AG08396 (cell line): ENCODE measurements at regions not wholly inside any gene's neighbourhood (a gene's known extent, or its start where the extent isn't known, plus 50 kb on each side); places are given as distances from the start of the nearest gene placed in this dataset.

Experiments used
- DNase-seq: peaks from one replicate; pipeline ENCODE4 v3.0.0; 2012; ENCODE audit warnings: low spot score, mixed read lengths

DNA sequence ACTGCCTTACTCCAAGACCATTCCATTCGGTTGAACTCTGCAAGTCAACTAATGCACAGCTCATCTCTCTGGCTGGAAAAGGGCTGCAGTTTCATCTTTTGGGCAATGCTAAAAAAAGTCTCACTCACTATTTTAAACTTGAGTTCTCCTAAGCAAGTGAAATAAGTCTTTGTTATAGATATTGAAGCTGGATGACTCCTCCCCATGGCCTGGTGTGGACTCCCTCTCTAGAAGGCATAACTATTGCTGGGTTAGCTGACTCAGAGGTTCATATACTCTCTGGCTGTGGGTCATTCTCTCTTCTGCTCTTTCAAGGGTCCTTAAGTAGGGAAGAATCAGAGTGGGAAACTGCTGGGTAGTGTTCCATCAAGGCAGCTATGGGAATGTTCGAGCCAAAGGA is 88.0 kb downstream of the XCL2 start:
- no peak for DNase-seq

DNA sequence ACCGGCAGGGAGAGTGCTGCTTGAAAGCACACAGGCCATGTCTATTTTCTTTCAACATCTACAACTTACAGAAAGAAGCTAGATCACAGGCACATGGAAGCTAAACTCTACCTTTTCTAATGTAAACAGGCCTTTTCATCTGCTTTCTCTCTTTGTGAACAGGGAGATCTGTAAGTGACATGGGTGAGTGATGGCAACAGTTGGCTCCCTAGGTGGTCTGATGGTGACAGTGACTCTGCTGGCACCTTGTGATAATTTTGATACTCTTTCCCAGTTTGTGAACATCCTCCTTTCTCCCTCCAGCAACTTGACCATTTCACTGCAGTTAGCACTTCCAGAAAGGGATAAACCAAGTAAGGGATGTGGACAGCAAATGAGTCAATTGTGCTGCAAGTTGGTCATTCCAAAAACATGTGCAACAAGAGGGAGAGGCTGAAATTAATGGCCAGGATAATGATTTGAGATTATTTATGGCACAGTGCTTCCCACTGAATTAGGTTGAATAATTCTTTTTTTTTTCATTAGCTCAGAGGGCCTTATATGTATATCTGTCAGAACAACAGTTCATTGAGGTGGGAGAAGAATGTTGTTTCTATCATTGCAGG is 89.5 kb downstream of the XCL2 start:
- peak; percentile 47 for DNase-seq

DNA sequence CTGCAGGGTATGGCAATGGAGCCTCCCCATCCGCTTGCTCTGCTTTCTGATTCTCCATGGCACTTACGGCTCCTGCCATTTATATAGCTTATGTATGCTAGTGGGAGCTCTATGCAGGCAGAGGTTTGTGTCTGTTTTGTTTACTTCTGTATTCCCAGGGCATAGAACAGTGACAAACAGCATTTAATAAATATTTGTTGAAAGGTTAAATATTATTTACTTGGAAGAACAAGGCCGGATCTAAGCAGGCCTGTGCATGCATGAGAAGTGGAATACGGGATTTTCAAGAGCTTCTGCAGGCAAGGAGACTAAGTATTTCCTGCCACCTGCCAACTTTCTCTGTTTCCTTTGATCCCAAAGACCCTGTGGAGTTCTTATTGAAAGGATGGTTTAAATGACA is 90.7 kb downstream of the XCL2 start:
- no peak for DNase-seq

DNA sequence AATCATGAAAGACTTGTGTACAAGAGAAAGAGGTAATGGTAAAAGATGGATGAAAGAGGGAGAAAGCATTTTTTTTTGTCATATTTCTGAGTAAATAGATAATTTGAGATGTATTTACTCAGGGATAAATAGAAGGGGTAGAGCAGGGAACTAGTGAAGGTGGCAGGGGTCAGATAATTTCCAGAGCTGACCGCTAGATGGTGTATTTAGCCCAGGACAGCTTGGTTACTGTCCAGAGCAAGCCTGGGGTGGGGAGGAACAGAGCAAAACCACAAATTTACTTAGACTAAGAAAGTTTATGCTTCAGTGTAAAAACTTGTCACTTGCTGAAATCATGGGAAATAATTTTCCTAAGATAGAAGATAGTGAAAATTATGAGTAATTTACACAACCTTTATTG is 91.5 kb downstream of the XCL2 start:
- DNase-seq = no peak

DNA sequence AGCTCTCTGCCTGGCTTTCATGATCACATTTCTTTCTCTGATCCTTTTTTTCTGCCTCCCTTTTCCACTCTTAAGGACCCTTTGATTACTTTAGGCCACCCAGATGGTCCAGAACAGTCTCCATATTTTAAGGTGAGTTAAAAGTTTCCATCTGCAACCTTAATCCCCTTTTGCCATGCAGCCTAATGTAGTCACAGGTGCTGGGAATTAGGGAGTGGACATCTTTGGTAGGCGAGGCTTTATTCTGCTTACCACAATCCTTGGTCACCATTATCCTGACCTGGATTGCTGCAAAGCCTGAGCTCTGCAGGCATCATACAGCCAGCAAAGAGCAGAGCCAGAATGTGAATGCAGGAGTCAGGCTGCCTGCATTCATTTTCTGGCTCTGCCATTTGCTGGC is 95.9 kb downstream of the XCL2 start:
- DNase-seq = no peak

DNA sequence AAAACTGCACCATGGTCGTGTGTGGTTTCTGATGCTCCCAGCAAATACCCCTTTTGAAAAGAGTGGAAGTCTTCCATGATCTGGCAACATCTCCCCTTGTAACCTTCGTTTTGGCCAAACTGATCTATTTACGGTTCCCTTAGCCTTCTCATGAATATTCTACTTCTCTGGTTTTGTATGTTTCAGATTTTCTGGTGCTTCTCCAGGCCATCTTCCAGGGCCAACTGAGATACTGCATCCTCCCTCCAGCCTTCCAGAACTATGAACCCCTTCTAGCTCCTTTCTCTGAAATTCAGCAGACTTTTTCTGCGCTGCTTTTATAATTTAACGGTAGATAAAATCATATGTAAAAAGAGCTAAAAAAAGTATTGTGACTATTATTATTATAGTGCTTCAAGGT is 97.7 kb downstream of the XCL2 start:
- no peak for DNase-seq

DNA sequence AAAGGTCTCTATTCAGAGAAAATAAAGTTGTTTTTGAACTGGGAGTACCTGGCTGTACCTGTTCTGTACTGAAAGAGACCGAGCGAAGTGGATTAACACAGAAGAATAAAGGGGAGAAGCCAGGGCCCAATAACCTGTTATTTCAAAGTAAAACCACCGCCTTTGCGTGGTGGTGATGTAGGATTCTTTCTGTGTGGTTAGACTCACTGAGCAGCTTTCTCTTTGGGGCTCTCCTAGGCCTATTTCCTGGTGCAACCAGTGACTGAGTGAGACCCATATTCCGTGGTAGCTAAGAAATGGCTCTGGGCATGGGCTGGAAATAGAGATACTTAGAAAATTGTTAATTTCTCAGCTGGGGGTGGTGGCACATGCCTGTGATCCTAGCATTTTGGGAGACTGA is 99.9 kb downstream of the XCL2 start:
- no peak for DNase-seq

DNA sequence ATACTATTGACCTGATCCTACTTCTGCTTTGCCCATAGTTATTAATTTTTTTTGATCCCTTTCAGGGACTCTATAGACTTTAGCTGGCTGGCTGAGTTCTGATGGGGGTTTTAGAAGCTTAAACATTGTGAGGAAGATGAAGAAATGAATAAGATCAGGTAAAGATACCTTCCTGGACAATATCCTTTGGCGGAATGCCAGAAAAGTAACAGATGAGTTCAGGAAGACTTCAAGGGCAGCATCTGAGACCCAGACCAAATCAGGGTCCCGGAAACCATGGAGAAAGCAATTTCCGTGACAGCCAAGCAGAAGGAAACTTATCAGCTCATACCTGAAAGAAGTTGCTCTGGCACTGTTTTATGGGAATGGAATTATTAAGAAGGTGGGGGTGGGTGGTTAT is 100.4 kb downstream of the XCL2 start:
- DNase-seq = no peak

DNA sequence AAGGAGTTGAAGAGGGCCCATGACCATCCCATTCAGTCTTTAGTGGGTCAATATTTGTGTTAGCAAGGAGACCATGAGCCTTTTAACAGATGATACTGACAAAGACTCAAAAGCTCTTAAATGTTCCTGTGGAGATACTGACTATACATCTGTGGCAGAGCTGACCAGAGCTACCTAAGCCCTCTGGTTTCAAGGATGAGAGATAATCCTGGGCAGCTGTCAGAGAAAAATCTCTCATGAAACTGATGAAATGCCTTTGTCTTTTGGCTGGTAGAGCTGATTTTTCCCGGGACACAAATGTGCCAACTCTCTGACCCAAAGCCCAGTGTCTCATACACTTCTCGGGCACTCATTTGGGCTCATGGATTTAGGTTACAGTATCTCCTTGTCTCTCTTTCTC is 100.9 kb downstream of the XCL2 start:
- no peak for DNase-seq

DNA sequence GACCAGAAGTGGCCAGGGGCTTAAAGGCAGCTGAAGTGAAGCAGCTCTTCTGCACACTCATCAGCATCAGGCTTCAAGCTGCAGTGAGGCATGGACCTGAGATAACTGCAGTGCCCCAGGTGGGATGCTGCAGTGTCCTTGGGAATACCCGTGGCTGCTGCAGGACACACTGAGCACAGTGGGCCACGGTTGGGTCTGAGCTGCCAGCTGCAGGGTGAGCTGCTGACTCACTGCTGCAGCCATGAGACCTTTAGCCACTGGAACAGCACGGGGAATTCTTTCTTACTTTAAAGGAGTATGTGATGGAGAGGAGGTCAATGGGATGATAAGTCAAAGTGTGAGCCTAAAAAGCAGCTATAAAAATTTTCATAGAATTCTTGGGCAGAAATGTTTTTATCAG is 102.1 kb downstream of the XCL2 start:
- DNase-seq = no peak

DNA sequence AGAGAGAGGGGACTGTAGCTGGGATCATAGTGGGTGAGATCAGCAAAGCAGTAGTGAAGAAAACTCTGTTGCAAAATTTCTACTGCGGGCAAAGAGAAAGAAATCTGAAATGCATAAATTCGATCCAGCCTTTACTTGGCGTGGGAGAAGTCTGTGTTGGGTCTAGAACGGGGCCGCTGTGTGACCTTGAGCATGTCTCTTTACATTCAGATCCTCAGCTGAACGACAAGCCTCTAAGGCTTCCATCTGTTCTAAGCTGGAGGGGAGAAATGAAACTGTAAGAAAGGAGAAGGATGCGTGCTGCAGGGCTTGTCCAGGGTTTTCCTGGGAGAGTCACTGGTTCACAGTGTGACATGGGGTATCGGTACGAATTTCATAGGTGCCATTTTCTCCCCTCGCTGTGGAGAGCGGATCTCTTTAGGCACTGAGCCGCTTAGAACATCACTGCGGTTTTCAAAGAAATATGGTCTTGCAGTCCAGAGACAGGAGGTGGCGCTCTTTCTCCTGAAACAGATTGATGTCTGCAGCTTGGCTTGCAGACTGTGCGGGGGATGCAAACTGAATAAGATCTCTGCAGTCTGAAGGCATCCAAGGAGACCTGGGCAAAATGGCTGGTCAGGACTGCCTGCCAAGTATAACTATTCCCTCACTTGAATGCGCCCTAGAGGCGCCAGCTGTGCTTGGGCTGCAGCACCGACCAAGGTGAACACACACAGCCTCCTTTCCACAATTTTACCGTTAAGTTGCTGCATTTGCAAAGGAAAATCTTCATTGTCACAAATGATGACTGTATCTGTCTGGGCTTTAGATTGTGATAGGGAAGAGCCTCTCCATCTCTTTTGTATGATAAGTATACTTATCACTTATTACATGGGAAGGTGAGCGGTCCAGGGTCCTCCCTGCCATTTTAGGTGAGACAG is 104.1 kb downstream of the XCL2 start:
- DNase-seq = peak; percentile 74

DNA sequence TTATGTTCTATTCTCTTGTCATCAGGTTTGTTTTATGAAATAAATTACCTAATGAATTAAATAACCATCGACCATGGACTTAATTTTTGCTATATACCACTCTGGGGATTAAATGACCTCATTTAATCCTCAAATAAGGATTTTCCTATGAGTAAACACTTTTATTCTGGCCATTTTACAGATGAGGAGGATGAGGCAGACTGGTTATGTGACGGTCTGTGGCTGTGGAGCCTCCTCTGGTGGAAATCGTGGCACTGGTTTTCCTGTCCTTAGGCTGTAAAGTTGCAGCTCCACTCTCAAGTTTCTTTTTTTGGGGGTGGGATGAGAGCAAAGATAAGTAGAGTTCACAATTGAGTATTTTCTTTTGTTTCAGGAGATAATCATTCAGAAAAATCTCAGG is 105.2 kb downstream of the XCL2 start:
- DNase-seq = no peak

DNA sequence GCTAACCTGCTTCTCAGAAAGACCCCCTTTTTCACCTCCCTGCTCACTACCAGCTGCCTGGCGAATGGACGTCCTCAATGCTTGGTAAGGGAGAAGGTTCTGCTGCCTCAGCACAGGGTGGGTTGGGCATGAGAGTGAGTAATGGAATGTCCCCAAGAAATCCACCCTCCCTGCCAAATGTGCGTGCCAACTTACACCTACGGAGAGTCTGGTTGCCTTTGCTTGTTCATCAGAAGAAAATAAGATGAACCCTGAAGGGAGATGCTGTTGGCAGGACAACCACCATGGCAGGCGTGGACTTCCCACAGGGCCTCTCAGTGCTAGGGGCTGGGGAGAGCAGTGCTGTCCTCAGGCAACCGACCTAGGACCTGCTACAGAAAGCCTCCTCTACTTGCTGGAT is 106.0 kb downstream of the XCL2 start:
- DNase-seq = no peak

DNA sequence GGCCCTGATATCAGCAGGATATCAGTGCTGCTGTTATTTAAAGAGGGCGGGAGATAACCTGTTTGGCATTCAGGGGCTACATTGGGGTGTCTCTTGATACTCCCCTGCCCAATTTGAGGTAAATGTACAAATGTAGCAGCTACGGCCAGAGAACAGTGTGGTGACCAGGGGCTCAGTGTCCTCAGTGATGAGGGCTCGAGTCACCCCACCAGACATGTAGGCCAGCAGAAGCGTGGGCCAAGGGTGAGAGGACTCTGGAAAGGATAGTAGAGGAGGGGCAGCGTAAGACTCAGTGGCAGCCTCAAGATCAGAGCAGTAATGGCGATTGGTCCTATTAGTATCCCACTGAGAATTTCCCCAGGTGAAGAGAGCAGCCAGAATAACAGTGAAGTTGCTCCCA is 108.4 kb downstream of the XCL2 start:
- no peak for DNase-seq

DNA sequence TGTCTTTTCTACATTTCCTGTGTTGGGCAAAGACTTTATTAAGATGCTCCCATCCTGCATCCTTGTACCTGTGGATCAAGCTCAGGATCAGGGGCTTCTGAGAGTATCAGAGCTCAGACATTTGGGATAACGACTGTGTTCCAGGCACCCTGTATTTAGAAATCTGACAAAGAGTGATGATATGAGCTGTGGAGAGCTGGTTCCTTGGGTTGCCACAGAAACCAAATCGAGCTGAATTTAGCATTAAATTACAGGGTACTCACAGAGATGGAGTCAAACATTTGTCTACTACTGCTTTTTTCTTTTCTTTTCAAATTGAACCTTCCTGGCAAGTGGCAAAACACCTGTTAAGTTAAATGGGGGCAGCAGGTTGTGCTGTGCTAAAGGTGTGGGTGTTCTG is 110.6 kb downstream of the XCL2 start:
- DNase-seq = no peak

DNA sequence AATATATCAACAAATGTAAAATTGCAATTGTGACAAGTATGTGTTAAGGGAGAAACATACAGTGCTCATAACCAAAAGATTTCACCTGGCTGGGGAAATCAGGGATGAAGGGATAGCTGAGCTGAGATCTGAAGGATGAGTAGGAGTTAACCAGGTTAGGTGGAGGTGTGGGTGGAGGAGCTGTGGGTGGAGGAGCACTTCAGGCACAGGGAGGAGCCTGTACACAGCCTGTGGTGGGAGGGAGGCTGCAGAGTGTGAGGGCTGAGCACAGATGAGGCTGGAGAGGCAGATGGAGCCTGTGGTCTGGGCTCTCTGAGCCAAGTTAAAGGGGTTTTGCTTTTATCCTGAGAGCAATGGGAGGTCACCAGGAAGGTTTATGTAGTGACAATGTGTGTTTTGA is 111.9 kb downstream of the XCL2 start:
- no peak for DNase-seq

DNA sequence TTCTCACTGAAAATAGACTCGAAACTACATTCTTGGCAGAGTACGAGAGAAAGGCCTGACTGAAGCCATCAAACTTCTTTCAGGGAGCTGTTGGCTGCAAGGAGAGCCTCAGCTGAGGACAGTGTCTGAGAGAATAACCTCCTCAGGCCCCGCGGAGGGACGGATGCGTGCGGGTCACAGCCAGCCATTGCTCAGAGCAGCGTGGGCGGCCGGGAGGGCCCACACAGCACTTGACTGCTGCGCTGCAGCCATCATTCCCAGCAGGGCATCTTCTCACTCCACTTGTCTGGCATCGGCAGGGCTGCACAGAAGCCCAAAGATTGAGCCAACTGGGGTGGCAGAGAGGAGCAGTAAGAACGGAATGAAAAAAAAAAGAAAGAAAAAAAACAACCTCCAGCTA is 113.5 kb downstream of the XCL2 start:
- DNase-seq = no peak

DNA sequence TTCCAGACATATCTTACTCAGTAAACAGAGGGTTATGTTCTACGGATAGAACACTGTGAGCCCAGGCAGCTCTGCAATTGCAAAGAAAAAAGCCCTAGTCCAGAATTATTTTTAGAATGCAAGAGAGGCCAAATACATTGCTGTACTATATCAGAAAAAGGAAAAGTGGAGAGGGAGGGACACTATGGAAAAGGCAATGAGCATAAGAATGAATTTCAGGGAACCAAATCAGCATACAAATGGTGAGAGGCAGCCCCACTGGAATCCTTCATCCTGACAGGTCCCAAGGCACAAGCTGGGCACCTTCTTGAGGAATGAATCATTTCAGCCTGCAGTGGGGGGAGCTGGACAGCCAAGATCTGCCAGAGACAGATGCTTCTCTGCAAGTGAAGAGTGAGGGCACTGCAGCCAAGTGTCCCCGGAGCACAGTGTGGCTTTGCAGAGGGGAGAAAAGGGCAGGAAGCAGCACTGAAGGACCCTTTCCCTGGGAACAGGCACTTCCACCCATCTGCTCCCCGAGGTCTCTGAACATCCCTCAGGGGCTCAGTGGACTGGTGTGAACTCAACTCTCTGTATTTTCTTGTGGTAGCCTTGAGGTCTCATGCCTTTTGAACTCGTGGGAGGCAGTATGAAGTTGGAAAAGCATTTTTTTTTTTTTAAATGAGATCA is 115.6 kb downstream of the XCL2 start:
- peak; percentile 30 for DNase-seq

DNA sequence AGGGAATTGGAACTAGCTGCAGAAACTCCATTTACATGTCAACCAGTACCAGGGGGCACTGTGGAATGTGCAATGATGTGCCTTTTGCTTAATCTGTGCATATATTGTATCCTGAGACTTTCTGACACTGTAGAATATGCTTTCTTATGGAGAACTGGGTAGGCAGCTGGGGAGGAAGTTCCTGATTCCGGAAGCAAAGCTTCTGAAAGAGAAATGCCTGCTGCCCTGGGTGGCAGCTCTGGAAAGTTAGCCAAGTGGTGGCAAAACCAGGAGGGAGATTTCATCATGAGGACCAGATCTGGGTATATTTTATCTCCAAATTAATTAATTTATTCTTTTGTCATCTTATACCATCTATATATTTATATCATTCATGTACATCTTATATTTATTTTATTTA is 116.7 kb downstream of the XCL2 start:
- DNase-seq = no peak

DNA sequence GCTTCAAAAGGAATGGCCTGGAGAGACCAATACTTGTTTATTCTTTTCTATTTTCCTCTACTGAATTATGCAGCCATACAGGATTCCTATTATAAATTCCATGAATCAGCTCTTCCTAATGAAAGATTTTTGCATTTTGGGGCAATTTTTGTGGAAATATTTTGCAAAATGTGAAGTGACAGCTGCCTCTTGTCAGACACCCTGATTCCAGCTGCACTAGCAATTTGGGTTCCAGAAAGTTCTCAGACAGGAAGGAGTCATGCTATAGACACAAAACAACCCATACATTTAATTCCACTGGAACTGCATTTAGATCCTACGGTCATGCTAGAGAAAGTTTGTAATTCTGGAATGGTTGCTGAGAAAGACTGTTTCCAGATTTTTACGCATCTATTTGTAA is 119.5 kb downstream of the XCL2 start:
- no peak for DNase-seq

DNA sequence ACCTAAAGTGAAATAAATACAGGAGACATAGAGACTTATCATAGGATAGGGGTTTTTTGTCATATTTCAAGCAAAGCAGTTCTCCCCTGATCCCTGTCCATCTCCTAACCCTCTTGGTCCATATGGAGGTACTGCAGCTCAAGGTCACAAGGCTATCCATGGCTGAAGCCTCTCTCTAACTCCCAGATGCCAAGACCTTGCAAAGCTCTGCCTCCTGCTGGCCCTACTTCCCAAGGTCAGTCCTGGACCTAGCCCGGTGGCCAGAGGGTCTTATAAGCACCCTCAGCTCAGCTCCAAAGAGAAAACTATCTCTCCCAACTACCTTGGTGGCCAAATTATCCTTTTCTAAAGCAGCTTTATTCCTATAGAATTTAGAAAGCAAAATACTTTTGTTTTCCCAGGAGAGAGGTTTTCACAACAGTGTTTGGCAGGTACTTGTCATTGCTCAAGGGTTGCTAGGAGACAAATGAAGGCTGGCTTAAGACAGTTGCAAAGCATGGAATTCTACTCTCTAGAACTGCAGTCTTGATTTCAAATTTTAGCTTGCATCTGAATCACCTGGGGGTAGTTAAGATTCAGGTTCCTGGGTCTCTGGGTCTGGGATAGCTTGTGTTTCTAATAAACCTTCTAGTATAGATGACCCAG is 121.5 kb downstream of the XCL2 start:
- DNase-seq = no peak

DNA sequence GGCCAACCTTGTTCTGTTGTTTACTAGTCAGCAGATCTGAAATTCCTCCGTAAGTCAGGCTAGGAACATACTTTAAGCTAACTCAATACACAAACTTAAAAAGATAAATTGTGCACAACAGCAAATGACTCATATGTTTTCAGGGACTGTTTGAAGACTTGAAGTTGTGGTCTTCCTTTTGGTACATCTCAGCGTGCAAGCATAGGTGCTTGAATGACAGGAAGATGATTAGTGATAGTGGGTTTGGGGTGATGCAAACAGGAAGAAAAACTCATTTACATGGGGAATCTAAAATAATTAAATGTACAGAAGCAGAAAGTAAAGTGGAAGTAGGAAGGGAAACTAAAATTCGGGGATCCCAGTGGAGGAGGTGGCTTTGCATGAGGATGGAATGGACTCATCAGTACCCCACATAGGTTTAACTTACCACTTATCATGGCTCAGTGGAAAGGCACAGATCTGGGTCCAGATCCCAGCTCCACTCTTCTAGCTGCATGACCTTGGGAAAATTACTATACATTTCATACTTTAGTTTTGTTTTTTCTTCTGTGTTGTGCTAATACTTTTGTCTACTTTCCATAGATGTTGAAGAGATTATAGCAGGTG is 122.3 kb downstream of the XCL2 start:
- no peak for DNase-seq
